ENCODE measurements at regions not wholly inside any gene's neighbourhood (a gene's known extent, or its start where the extent isn't known, plus 50 kb on each side); places are given as distances from the start of the nearest gene placed in this dataset.

- TF ChIP-seq, protein P1, sequence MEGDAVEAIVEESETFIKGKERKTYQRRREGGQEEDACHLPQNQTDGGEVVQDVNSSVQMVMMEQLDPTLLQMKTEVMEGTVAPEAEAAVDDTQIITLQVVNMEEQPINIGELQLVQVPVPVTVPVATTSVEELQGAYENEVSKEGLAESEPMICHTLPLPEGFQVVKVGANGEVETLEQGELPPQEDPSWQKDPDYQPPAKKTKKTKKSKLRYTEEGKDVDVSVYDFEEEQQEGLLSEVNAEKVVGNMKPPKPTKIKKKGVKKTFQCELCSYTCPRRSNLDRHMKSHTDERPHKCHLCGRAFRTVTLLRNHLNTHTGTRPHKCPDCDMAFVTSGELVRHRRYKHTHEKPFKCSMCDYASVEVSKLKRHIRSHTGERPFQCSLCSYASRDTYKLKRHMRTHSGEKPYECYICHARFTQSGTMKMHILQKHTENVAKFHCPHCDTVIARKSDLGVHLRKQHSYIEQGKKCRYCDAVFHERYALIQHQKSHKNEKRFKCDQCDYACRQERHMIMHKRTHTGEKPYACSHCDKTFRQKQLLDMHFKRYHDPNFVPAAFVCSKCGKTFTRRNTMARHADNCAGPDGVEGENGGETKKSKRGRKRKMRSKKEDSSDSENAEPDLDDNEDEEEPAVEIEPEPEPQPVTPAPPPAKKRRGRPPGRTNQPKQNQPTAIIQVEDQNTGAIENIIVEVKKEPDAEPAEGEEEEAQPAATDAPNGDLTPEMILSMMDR (IDR thresholded peaks at IDR 0.05 in 8 of 11, conservative IDR thresholded peaks at IDR 0.05 in 3 of 11) = no peak
- TF ChIP-seq POLR2AphosphoS5 (IDR thresholded peaks at IDR 0.05) = no peak
Measured at GRCh38 chr4:181291615-181292014, 951.6 kb upstream of the TENM3 start.
